GM20000 (cell line): ENCODE measurements at regions not wholly inside any gene's neighbourhood (a gene's known extent, or its start where the extent isn't known, plus 50 kb on each side); places are given as distances from the start of the nearest gene placed in this dataset.

Experiments
- DNase-seq: peaks from one replicate; pipeline ENCODE4 v3.0.0; 2012; ENCODE audit warnings: low spot score
- CTCF ChIP-seq: IDR thresholded peaks from 2 replicates; pipeline ENCODE4 v1.5.1; 2012; ENCODE audit warnings: mild to moderate bottlenecking, control low read depth; ENCODE audit errors: extremely low read depth, missing control alignments

GRCh38 chr14:29217813-29218450, 451.3 kb downstream of the FOXG1 start:
- TF ChIP-seq CTCF = no peak
- no peak for DNase-seq

GRCh38 chr14:29220072-29220471, 453.5 kb downstream of the FOXG1 start:
- DNase-seq = no peak

GRCh38 chr14:29220566-29220965, 454.0 kb downstream of the FOXG1 start:
- no peak for DNase-seq
- TF ChIP-seq CTCF = no peak

More at GRCh38 chr14:29220072-29220471, 453.5 kb downstream of the FOXG1 start:
- no peak for TF ChIP-seq CTCF

GRCh38 chr14:29222006-29222405, 455.4 kb downstream of the FOXG1 start:
- no peak for TF ChIP-seq CTCF
- no peak for DNase-seq

- TF ChIP-seq CTCF = no peak
- no peak for DNase-seq
Measured at GRCh38 chr14:29222671-29223268, 456.2 kb downstream of the FOXG1 start.

GRCh38 chr14:29223947-29224346, 457.4 kb downstream of the FOXG1 start:
- no peak for TF ChIP-seq CTCF
- DNase-seq = no peak

- no peak for DNase-seq
Measured at GRCh38 chr14:29227631-29228030, 461.0 kb downstream of the FOXG1 start.

More at GRCh38 chr14:29227631-29228030, 461.0 kb downstream of the FOXG1 start:
- TF ChIP-seq CTCF = no peak
